Mucosa of rectum (tissue), 2 donors: ENCODE measurements at regions not wholly inside any gene's neighbourhood (a gene's known extent, or its start where the extent isn't known, plus 50 kb on each side); places are given as distances from the start of the nearest gene placed in this dataset.
"Not testable (repeated sequence)": the region's sequence is repeated elsewhere in the genome, so short reads cannot be mapped to it uniquely, and the experiment has no call there.

ENCODE experiments used
- H3K27ac ChIP-seq, 2 donors: one replicate each; pipeline ENCODE4 v1.7.0; 2013; ENCODE audit warnings: inconsistent platforms in 2 of 2, low read depth in 2 of 2, low read length in 2 of 2
- H3K27me3 ChIP-seq, 2 donors: one replicate each; pipeline ENCODE4 v1.7.0; 2013; ENCODE audit warnings: low read length in 2 of 2; ENCODE audit not compliant: control insufficient read depth in 2 of 2, insufficient read depth in 2 of 2
- H3K36me3 ChIP-seq, 2 donors: one replicate each; pipeline ENCODE4 v1.7.0; 2013; ENCODE audit warnings: low read length in 2 of 2; ENCODE audit not compliant: control insufficient read depth in 2 of 2, insufficient read depth in 2 of 2
- H3K4me1 ChIP-seq, 2 donors: one replicate each; pipeline ENCODE4 v1.7.0; 2013; ENCODE audit warnings: low read length in 2 of 2, mild to moderate bottlenecking in 1 of 2; ENCODE audit not compliant: control insufficient read depth in 2 of 2, insufficient read depth in 2 of 2
- H3K4me3 ChIP-seq, 2 donors: one replicate each; pipeline ENCODE4 v1.7.0; 2013; ENCODE audit warnings: low read length in 2 of 2
- H3K9ac ChIP-seq, 2 donors: one replicate each; pipeline ENCODE4 v1.7.0; 2013; ENCODE audit warnings: low read length in 2 of 2, low read depth in 1 of 2, mild to moderate bottlenecking in 1 of 2
- H3K9me3 ChIP-seq, 2 donors: one replicate each; pipeline ENCODE4 v1.7.0; 2013; ENCODE audit warnings: low read length in 2 of 2; ENCODE audit not compliant: control insufficient read depth in 2 of 2
- donor health status: healthy.
- donor health status: Normal muscosa, but diverticular disease.

GRCh38 chr17:13851889-13852288 is 217.4 kb upstream of the COX10 start:
- H3K27me3 ChIP-seq = no peaks in the 10 kb centered on the region
- H3K36me3 ChIP-seq = no peaks in the 10 kb centered on the region
- H3K9me3 ChIP-seq = no peaks in the 10 kb centered on the region
- no peaks in the 10 kb centered on the region for H3K4me1 ChIP-seq
- no peak overlapping the region for H3K9ac ChIP-seq
- H3K4me3 ChIP-seq = no peak overlapping the region
- H3K27ac ChIP-seq = no peak overlapping the region

- H3K4me1 ChIP-seq, H3K4me3 ChIP-seq, H3K9me3 ChIP-seq, H3K27ac ChIP-seq, H3K27me3 ChIP-seq, H3K36me3 ChIP-seq, H3K9ac ChIP-seq: not testable (repeated sequence)
Observed at GRCh38 chr17:13855730-13856129, 213.6 kb upstream of the COX10 start.

GRCh38 chr17:13862346-13862745 is 207.0 kb upstream of the COX10 start:
- no peak overlapping the region for H3K27ac ChIP-seq
- no peaks in the 10 kb centered on the region for H3K36me3 ChIP-seq

GRCh38 chr17:13863436-13863835 is 205.9 kb upstream of the COX10 start:
- Histone ChIP-seq H3K9ac (no peak overlapping the region), H3K4me3 (no peak overlapping the region), H3K4me1 (no peaks in the 10 kb centered on the region), H3K27me3 (no peaks in the 10 kb centered on the region), H3K36me3 (no peaks in the 10 kb centered on the region), H3K27ac (no peak overlapping the region), H3K9me3 (no peaks in the 10 kb centered on the region)

More at GRCh38 chr17:13862346-13862745, 207.0 kb upstream of the COX10 start:
- H3K4me3 ChIP-seq = no peak overlapping the region
- H3K9me3 ChIP-seq = no peaks in the 10 kb centered on the region
- H3K27me3 ChIP-seq = no peaks in the 10 kb centered on the region
- no peak overlapping the region for H3K9ac ChIP-seq
- H3K4me1 ChIP-seq = no peaks in the 10 kb centered on the region

GRCh38 chr17:13864521-13864920 is 204.8 kb upstream of the COX10 start:
- Histone ChIP-seq H3K27me3 (no peaks in the 10 kb centered on the region), H3K27ac (no peak overlapping the region), H3K9me3 (no peaks in the 10 kb centered on the region), H3K4me1 (no peaks in the 10 kb centered on the region), H3K4me3 (no peak overlapping the region), H3K36me3 (no peaks in the 10 kb centered on the region), H3K9ac (no peak overlapping the region)

- Histone ChIP-seq H3K9me3 (no peaks in the 10 kb centered on the region), H3K9ac (no peak overlapping the region), H3K4me3 (no peak overlapping the region), H3K4me1 (no peaks in the 10 kb centered on the region), H3K36me3 (no peaks in the 10 kb centered on the region), H3K27me3 (no peaks in the 10 kb centered on the region), H3K27ac (no peak overlapping the region)
Observed at GRCh38 chr17:13865650-13866049, 203.7 kb upstream of the COX10 start.

GRCh38 chr17:13869331-13869940 is 199.9 kb upstream of the COX10 start:
- Histone ChIP-seq H3K4me3 (no peak overlapping the region), H3K27ac (no peak overlapping the region), H3K9me3 (no peaks in the 10 kb centered on the region), H3K9ac (no peak overlapping the region), H3K27me3 (no peaks in the 10 kb centered on the region), H3K4me1 (no peaks in the 10 kb centered on the region), H3K36me3 (no peaks in the 10 kb centered on the region)

- Histone ChIP-seq H3K4me3 (no peak overlapping the region), H3K4me1 (no peaks in the 10 kb centered on the region), H3K9me3 (no peaks in the 10 kb centered on the region)
Observed at GRCh38 chr17:13871261-13871660, 198.0 kb upstream of the COX10 start.

GRCh38 chr17:13874134-13874533 is 195.2 kb upstream of the COX10 start:
- no peaks in the 10 kb centered on the region for H3K36me3 ChIP-seq
- H3K9ac ChIP-seq = no peak overlapping the region
- H3K4me3 ChIP-seq = no peak overlapping the region
- no peaks in the 10 kb centered on the region for H3K9me3 ChIP-seq
- H3K27ac ChIP-seq = no peak overlapping the region
- H3K27me3 ChIP-seq = no peaks in the 10 kb centered on the region
- no peaks in the 10 kb centered on the region for H3K4me1 ChIP-seq

More at GRCh38 chr17:13871261-13871660, 198.0 kb upstream of the COX10 start:
- Histone ChIP-seq H3K36me3 (no peaks in the 10 kb centered on the region), H3K27me3 (no peaks in the 10 kb centered on the region), H3K9ac (no peak overlapping the region), H3K27ac (no peak overlapping the region)

GRCh38 chr17:13874817-13875216 is 194.5 kb upstream of the COX10 start:
- Histone ChIP-seq H3K27me3 (no peaks in the 10 kb centered on the region), H3K9ac (no peak overlapping the region), H3K27ac (no peak overlapping the region), H3K9me3 (no peaks in the 10 kb centered on the region), H3K36me3 (no peaks in the 10 kb centered on the region), H3K4me3 (no peak overlapping the region), H3K4me1 (no peaks in the 10 kb centered on the region)
